D721Med (cell line): ENCODE measurements at regions not wholly inside any gene's neighbourhood (a gene's known extent, or its start where the extent isn't known, plus 50 kb on each side); places are given as distances from the start of the nearest gene placed in this dataset.

Experiments used
- DNase-seq: peaks from one replicate; pipeline ENCODE4 v3.0.0; 2011; ENCODE audit warnings: low spot score; ENCODE audit not compliant: insufficient read length
- FAIRE-seq: peaks from 2 replicates; lab custom pipeline; 2011; peaks lifted over from hg19 to GRCh38; lab: Jason Lieb, UNC
- TF ChIP-seq, protein P1 (sequence below): IDR thresholded peaks from 2 replicates; pipeline ENCODE4 v1.5.1; 2012; ENCODE audit warnings: mild to moderate bottlenecking, control low read depth; ENCODE audit not compliant: insufficient read depth; ENCODE audit errors: missing control alignments

DNA sequence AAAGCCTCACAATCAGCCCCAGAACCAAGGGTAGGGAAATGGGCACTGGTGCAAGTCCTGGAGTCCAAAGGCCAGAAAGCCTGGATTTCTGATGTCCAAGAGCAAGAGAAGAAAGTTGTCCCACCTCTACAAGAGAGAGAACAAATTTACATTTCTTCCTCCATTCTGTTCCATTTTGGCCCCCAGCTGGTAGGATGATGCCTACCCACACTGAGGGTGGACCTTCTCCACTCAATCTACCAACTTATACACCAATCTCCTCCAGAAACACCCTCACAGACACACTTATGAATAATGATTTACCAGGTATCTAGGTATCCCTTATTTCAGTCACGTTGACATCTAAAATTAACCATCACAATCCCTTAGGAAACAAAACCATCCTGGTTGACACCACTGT, 367.8 kb upstream of the GRIA3 start:
- DNase-seq, result no peak
- TF ChIP-seq, protein P1, sequence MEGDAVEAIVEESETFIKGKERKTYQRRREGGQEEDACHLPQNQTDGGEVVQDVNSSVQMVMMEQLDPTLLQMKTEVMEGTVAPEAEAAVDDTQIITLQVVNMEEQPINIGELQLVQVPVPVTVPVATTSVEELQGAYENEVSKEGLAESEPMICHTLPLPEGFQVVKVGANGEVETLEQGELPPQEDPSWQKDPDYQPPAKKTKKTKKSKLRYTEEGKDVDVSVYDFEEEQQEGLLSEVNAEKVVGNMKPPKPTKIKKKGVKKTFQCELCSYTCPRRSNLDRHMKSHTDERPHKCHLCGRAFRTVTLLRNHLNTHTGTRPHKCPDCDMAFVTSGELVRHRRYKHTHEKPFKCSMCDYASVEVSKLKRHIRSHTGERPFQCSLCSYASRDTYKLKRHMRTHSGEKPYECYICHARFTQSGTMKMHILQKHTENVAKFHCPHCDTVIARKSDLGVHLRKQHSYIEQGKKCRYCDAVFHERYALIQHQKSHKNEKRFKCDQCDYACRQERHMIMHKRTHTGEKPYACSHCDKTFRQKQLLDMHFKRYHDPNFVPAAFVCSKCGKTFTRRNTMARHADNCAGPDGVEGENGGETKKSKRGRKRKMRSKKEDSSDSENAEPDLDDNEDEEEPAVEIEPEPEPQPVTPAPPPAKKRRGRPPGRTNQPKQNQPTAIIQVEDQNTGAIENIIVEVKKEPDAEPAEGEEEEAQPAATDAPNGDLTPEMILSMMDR, result no peak
- no peak for FAIRE-seq

DNA sequence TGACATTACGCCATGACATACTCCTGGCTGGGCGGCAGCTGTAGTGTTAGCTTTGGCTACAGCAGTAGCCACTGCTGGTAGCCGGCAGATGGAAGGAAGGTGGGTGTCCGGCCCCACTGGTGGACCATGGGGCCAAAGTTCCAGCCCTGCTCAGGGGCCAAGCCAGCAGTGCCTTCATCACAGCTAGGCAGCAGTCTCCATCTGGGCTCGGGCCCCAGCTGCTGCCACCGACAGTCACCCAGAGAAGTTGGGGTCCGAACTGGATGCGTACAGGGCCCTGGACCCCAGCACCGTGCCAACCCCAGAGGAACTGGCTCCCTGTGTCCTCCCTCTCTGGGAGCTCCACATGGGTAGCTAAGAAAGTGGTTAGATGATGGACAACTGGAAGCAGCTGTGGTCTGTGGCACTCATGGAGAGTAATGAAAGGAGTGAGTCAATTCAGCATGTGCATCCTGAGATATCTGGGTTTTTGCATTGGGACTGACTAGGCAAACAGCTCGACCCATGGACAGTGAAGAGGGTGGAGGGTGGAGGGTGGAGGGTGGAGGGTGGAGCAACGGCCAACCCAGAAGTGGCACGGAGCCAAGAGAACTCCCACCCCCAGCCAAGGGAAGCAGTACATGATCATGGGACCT, 366.6 kb upstream of the GRIA3 start:
- no peak for DNase-seq
- TF ChIP-seq, protein P1, result no peak
- no peak for FAIRE-seq

DNA sequence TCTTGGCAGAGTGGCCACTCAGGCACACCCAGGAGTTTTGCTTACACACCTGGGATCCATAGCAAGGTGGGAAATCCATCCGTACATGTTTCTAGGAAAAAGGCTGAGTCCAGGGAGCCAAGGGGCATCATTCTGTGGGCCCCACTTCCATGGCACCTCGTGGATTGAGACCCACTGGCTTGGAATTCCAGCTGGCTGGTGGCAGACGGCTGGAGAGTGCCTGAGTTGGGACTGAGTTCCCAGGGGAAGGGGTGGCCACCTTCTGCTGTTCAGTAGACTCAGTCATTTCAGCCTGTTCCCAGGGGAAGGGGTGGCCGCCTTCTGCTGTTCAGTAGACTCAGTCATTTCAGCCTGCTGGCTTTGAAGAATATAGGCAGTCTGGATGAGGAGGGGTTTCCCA, 366.0 kb upstream of the GRIA3 start:
- FAIRE-seq, result no peak
- TF ChIP-seq, protein P1, result no peak
- no peak for DNase-seq

DNA sequence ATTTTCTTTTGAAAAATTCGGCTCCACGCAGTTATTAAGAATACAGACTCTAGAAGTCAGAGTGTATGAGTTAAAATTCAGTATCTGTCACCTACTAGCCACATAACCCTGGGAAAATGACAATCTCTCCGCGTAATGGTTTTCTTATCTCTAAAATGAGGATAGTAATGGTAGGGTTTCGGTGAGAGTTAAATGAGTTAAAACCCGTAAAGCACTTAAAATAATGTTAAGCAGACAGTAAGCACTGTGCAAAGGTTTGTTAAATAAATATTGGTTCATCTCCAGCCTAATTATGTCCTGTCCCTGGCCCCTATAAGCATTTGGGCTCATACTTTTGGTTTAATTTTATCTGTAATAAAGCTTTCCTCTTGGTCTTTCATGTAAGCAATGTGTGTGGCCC, 350.8 kb upstream of the GRIA3 start:
- FAIRE-seq, result no peak
- TF ChIP-seq, protein P1, result no peak
- DNase-seq, result no peak

DNA sequence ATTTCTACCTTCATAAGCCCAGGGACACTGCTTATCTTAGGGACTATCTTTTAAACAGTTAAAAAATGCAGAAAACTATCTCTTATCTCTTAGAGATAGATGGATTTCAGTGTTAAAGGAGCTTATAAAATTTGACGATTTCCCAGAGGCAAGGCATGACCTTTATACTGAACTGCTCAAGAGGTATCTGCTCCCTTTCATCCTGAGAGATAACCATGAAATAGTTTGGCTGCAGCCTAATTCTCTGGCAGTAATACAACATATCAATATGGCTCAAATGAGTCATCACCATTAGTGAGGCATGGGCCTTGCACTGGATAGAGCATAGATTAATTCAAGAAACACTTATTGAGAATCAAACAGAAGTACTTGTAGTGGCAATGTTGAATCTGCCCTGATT, 348.2 kb upstream of the GRIA3 start:
- TF ChIP-seq, protein P1, result no peak
- no peak for FAIRE-seq
- DNase-seq, result no peak

DNA sequence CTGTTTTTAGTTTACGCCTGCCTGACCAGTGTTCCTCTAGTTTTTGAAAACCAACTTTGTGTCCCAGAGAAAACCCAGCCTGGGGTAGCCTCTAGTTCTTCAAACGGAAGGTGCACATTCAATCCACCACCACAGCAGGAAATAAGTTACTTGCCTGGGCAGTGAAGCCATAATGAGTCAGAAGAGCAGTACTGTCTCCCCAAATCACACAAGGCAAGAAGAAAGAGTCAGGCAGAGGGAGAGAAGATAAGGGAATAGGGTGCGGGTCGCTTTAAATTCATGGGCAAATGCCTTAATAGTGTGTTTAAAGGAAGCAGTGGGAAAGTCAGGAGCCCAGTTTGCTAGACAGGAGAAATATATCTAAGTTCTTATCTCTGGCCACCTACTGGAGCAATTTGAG, 333.8 kb upstream of the GRIA3 start:
- no peak for FAIRE-seq
- TF ChIP-seq, protein P1, result no peak
- no peak for DNase-seq

DNA sequence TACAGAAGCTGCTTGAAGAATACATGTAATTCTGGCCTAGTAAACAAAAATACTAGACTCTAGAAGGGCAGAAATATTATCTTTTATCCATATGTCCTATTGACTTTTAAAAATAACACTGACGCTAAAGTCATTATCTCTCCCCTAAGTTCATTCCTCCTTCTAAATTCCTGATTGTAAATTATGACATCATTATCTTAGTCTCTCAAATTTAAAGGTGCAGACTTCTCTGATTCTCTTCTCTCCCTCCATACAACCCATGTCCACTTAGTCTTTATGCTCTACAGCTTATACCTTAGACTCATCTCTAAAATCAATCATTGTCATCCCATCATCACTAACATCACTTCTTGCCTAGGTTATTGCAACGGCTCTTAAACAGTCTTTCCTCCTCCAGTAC, 327.9 kb upstream of the GRIA3 start:
- DNase-seq (no peak), FAIRE-seq (no peak)
- TF ChIP-seq, protein P1, result no peak
